ENCODE measurements at regions not wholly inside any gene's neighbourhood (a gene's known extent, or its start where the extent isn't known, plus 50 kb on each side); places are given as distances from the start of the nearest gene placed in this dataset.

GRCh38 chr5:61637566-61637965, 305.5 kb downstream of the ZSWIM6 start:
- no peak for ATAC-seq
- Mint-ChIP-seq H3K9me3 (no peaks in the 10 kb centered on the region), H3K4me3 (no peak overlapping the region), H3K27ac (no peak overlapping the region), H3K4me1 (no peaks in the 10 kb centered on the region), H3K36me3 (no peaks in the 10 kb centered on the region), H3K27me3 (ENCODE audit: low read depth in 2 of 2) (peaks cover 21 to 29% of the 10 kb centered on the region in 2 donors)
- H3K27me3 ChIP-seq (ENCODE audit: control insufficient read depth, insufficient read depth, low read length), result no peaks in the 10 kb centered on the region
- TF ChIP-seq, protein P1, sequence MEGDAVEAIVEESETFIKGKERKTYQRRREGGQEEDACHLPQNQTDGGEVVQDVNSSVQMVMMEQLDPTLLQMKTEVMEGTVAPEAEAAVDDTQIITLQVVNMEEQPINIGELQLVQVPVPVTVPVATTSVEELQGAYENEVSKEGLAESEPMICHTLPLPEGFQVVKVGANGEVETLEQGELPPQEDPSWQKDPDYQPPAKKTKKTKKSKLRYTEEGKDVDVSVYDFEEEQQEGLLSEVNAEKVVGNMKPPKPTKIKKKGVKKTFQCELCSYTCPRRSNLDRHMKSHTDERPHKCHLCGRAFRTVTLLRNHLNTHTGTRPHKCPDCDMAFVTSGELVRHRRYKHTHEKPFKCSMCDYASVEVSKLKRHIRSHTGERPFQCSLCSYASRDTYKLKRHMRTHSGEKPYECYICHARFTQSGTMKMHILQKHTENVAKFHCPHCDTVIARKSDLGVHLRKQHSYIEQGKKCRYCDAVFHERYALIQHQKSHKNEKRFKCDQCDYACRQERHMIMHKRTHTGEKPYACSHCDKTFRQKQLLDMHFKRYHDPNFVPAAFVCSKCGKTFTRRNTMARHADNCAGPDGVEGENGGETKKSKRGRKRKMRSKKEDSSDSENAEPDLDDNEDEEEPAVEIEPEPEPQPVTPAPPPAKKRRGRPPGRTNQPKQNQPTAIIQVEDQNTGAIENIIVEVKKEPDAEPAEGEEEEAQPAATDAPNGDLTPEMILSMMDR (IDR thresholded peaks at IDR 0.05), result no peak
- H3K4me1 ChIP-seq (ENCODE audit: control insufficient read depth, insufficient read depth, low read length), result no peaks in the 10 kb centered on the region
- intact Hi-C loops (cut with micrococcal nuclease), result no loop called here
- H3K36me3 ChIP-seq (ENCODE audit: control insufficient read depth, insufficient read depth, low read length), result no peaks in the 10 kb centered on the region
- no peaks in the 10 kb centered on the region for H3K9me3 ChIP-seq (ENCODE audit: control insufficient read depth, insufficient read depth, low read length)
- no peak overlapping the region for H3K27ac ChIP-seq (ENCODE audit: low read length)
- H3K4me3 ChIP-seq (ENCODE audit: low read length), result no peak overlapping the region
- DNase-seq, result no peak

- H3K9me3 Mint-ChIP-seq, result no peaks in the 10 kb centered on the region
- no peaks in the 10 kb centered on the region for H3K4me1 ChIP-seq (ENCODE audit: control insufficient read depth, insufficient read depth, low read length)
- H3K36me3 Mint-ChIP-seq, result no peaks in the 10 kb centered on the region
- H3K36me3 ChIP-seq (ENCODE audit: control insufficient read depth, insufficient read depth, low read length), result no peaks in the 10 kb centered on the region
- H3K4me1 Mint-ChIP-seq, result no peaks in the 10 kb centered on the region
- H3K27ac Mint-ChIP-seq, result no peak overlapping the region
- no peak overlapping the region for H3K4me3 Mint-ChIP-seq
- ATAC-seq, result no peak
- no peak overlapping the region for H3K4me3 ChIP-seq (ENCODE audit: low read length)
- H3K27ac ChIP-seq (ENCODE audit: low read length), result no peak overlapping the region
- 95% methylated on average over 5 of the region's 5 CpGs for WGBS (ENCODE audit: insufficient coverage)
- H3K27me3 Mint-ChIP-seq (ENCODE audit: low read depth in 2 of 2), result peaks cover 21 to 29% of the 10 kb centered on the region in 2 donors
- DNase-seq, result no peak
- intact Hi-C loops (cut with micrococcal nuclease), result no loop called here
- no peaks in the 10 kb centered on the region for H3K27me3 ChIP-seq (ENCODE audit: control insufficient read depth, insufficient read depth, low read length)
- H3K9me3 ChIP-seq (ENCODE audit: control insufficient read depth, insufficient read depth, low read length), result no peaks in the 10 kb centered on the region
- TF ChIP-seq, protein P1 (IDR thresholded peaks at IDR 0.05), result no peak
Measured at GRCh38 chr5:61638476-61638875, 306.4 kb downstream of the ZSWIM6 start.

GRCh38 chr5:61640179-61641021, 308.3 kb downstream of the ZSWIM6 start:
- no peak overlapping the region for H3K27ac Mint-ChIP-seq

More at GRCh38 chr5:61640179-61641021, 308.3 kb downstream of the ZSWIM6 start:
- Mint-ChIP-seq H3K9me3 (no peaks in the 10 kb centered on the region), H3K27me3 (ENCODE audit: low read depth in 2 of 2) (peaks cover 16 to 29% of the 10 kb centered on the region in 2 donors), H3K4me1 (no peaks in the 10 kb centered on the region), H3K4me3 (no peak overlapping the region), H3K36me3 (no peaks in the 10 kb centered on the region)
- Histone ChIP-seq H3K27me3 (ENCODE audit: control insufficient read depth, insufficient read depth, low read length) (no peaks in the 10 kb centered on the region), H3K4me1 (ENCODE audit: control insufficient read depth, insufficient read depth, low read length) (no peaks in the 10 kb centered on the region), H3K9me3 (ENCODE audit: control insufficient read depth, insufficient read depth, low read length) (no peaks in the 10 kb centered on the region), H3K36me3 (ENCODE audit: control insufficient read depth, insufficient read depth, low read length) (no peaks in the 10 kb centered on the region), H3K4me3 (ENCODE audit: low read length) (no peak overlapping the region), H3K27ac (ENCODE audit: low read length) (no peak overlapping the region)
- intact Hi-C loops (cut with micrococcal nuclease), result no loop called here
- 90% methylated on average over 6 of the region's 7 CpGs for WGBS (ENCODE audit: insufficient coverage)
- TF ChIP-seq, protein P1 (IDR thresholded peaks at IDR 0.05), result no peak
- DNase-seq (no peak), ATAC-seq (no peak)

All from natural killer cell (primary cell).